ENCODE measurements at regions not wholly inside any gene's neighbourhood (a gene's known extent, or its start where the extent isn't known, plus 50 kb on each side); places are given as distances from the start of the nearest gene placed in this dataset.

GRCh38 chr2:191738003-191738402, 60.1 kb downstream of the NABP1 start:
- Histone ChIP-seq H3K27me3 (peaks cover 3% of the 10 kb centered on the region; the same call in 1 of the 2 replicates), H3K9me3 (no peaks in the 10 kb centered on the region), H3K36me3 (no peaks in the 10 kb centered on the region), H3K4me3 (no peak overlapping the region)
- no peak for DNase-seq

- no peaks in the 10 kb centered on the region for H3K9me3 ChIP-seq
- peaks cover 3% of the 10 kb centered on the region; the same call in 1 of the 2 replicates for H3K27me3 ChIP-seq
- no peak overlapping the region for H3K4me3 ChIP-seq
- no peaks in the 10 kb centered on the region for H3K36me3 ChIP-seq
- no peak for DNase-seq
Measured at GRCh38 chr2:191738667-191739066, 60.7 kb downstream of the NABP1 start.

GRCh38 chr2:191739194-191739593, 61.3 kb downstream of the NABP1 start:
- Histone ChIP-seq H3K36me3 (no peaks in the 10 kb centered on the region), H3K27me3 (peaks cover 3% of the 10 kb centered on the region; the same call in 1 of the 2 replicates), H3K9me3 (no peaks in the 10 kb centered on the region), H3K4me3 (no peak overlapping the region)
- peak; percentile 5 for DNase-seq

- H3K9me3 ChIP-seq, result no peaks in the 10 kb centered on the region
- H3K27me3 ChIP-seq, result peaks cover 3% of the 10 kb centered on the region; the same call in 1 of the 2 replicates
- no peak overlapping the region for H3K4me3 ChIP-seq
- DNase-seq, result no peak
- H3K36me3 ChIP-seq, result no peaks in the 10 kb centered on the region
Measured at GRCh38 chr2:191740016-191740419, 62.1 kb downstream of the NABP1 start.

- H3K9me3 ChIP-seq, result no peaks in the 10 kb centered on the region
- H3K4me3 ChIP-seq, result no peak overlapping the region
- no peak for DNase-seq
- no peaks in the 10 kb centered on the region for H3K36me3 ChIP-seq
- H3K27me3 ChIP-seq, result peaks cover 3% of the 10 kb centered on the region; the same call in 1 of the 2 replicates
Measured at GRCh38 chr2:191740759-191741158, 62.8 kb downstream of the NABP1 start.

GRCh38 chr2:191746346-191747169, 68.6 kb downstream of the NABP1 start:
- Histone ChIP-seq H3K4me3 (no peak overlapping the region), H3K27me3 (no peaks in the 10 kb centered on the region), H3K36me3 (no peaks in the 10 kb centered on the region), H3K9me3 (no peaks in the 10 kb centered on the region)
- DNase-seq, result peak; percentile 26

GRCh38 chr2:191747170-191747530, 69.2 kb downstream of the NABP1 start:
- Histone ChIP-seq H3K36me3 (no peaks in the 10 kb centered on the region), H3K27me3 (no peaks in the 10 kb centered on the region), H3K9me3 (no peaks in the 10 kb centered on the region), H3K4me3 (no peak overlapping the region)
- no peak for DNase-seq

GRCh38 chr2:191748059-191748461, 70.1 kb downstream of the NABP1 start:
- H3K9me3 ChIP-seq, result no peaks in the 10 kb centered on the region
- no peaks in the 10 kb centered on the region for H3K36me3 ChIP-seq
- H3K27me3 ChIP-seq, result no peaks in the 10 kb centered on the region
- no peak overlapping the region for H3K4me3 ChIP-seq
- DNase-seq, result peak; percentile 71

GRCh38 chr2:191748528-191749180, 70.7 kb downstream of the NABP1 start:
- Histone ChIP-seq H3K27me3 (no peaks in the 10 kb centered on the region), H3K9me3 (no peaks in the 10 kb centered on the region), H3K36me3 (no peaks in the 10 kb centered on the region), H3K4me3 (no peak overlapping the region)
- no peak for DNase-seq

GRCh38 chr2:191749181-191749540, 71.2 kb downstream of the NABP1 start:
- DNase-seq, result no peak
- H3K36me3 ChIP-seq, result no peaks in the 10 kb centered on the region
- no peak overlapping the region for H3K4me3 ChIP-seq
- H3K9me3 ChIP-seq, result no peaks in the 10 kb centered on the region
- no peaks in the 10 kb centered on the region for H3K27me3 ChIP-seq

- no peak overlapping the region for H3K4me3 ChIP-seq
- no peaks in the 10 kb centered on the region for H3K36me3 ChIP-seq
- H3K27me3 ChIP-seq, result no peaks in the 10 kb centered on the region
- H3K9me3 ChIP-seq, result no peaks in the 10 kb centered on the region
- DNase-seq, result no peak
Measured at GRCh38 chr2:191754103-191754502, 76.2 kb downstream of the NABP1 start.

- H3K27me3 ChIP-seq, result no peaks in the 10 kb centered on the region
- no peaks in the 10 kb centered on the region for H3K36me3 ChIP-seq
- H3K9me3 ChIP-seq, result no peaks in the 10 kb centered on the region
- H3K4me3 ChIP-seq, result no peak overlapping the region
- DNase-seq, result no peak
Measured at GRCh38 chr2:191756761-191757160, 78.8 kb downstream of the NABP1 start.

GRCh38 chr2:191757208-191757607, 79.3 kb downstream of the NABP1 start:
- DNase-seq, result no peak
- no peak overlapping the region for H3K4me3 ChIP-seq
- H3K9me3 ChIP-seq, result no peaks in the 10 kb centered on the region
- H3K36me3 ChIP-seq, result no peaks in the 10 kb centered on the region
- no peaks in the 10 kb centered on the region for H3K27me3 ChIP-seq

- H3K4me3 ChIP-seq, result no peak overlapping the region
- no peaks in the 10 kb centered on the region for H3K9me3 ChIP-seq
- peak; percentile 56 for DNase-seq
- H3K27me3 ChIP-seq, result no peaks in the 10 kb centered on the region
- no peaks in the 10 kb centered on the region for H3K36me3 ChIP-seq
Measured at GRCh38 chr2:191758518-191759507, 80.9 kb downstream of the NABP1 start.

GRCh38 chr2:191759680-191760079, 81.7 kb downstream of the NABP1 start:
- Histone ChIP-seq H3K9me3 (no peaks in the 10 kb centered on the region), H3K36me3 (no peaks in the 10 kb centered on the region), H3K27me3 (no peaks in the 10 kb centered on the region), H3K4me3 (no peak overlapping the region)
- no peak for DNase-seq

GRCh38 chr2:191760655-191761262, 82.8 kb downstream of the NABP1 start:
- Histone ChIP-seq H3K27me3 (no peaks in the 10 kb centered on the region), H3K36me3 (no peaks in the 10 kb centered on the region), H3K9me3 (no peaks in the 10 kb centered on the region), H3K4me3 (no peak overlapping the region)
- DNase-seq, result no peak
